ENCODE measurements at regions not wholly inside any gene's neighbourhood (a gene's known extent, or its start where the extent isn't known, plus 50 kb on each side); places are given as distances from the start of the nearest gene placed in this dataset.
"Not testable (repeated sequence)": the region's sequence is repeated elsewhere in the genome, so short reads cannot be mapped to it uniquely, and the experiment has no call there.

DNA sequence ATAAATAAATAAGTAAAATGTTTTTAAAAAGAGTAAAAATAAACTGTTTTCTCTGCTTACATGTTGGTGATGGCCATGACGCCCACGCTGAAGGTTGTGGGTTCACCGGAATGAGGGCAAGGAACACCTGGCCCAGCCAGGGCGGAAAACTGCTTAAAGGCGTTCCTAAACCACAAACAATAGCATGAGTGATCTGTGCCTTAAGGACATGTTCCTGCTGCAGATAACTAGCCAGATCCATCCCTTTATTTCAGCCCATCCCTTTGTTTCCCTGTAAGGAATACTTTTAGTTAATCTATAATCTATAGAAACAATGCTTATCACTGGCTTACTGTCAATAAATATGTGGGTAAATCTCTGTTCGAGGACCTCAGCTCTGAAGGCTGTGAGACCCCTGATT lies 63.3 kb upstream of the CEP78 start:
- DNase-seq: not testable (repeated sequence)

GRCh38 chr9:78171651-78172050 lies 64.2 kb upstream of the CEP78 start:
- no peak for DNase-seq

DNA sequence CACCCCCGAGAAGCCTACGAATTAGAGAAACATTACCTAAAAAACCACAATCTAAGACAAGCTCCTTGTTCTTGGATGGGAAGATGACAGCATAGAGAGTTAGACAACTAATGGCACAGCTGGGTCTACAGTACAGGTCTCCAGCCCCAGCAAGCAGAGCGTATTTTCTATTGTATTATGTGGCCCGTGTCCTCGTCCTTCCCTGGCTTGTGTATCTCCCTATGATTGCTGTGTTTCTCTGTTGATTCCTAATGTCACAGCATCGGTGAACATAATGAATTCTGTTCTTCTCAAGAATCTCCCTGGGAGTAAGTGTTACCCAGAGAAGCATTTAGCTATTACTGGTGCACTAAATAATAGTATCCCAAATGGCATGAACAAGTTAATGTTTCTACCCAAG lies 66.8 kb upstream of the CEP78 start:
- no peak for DNase-seq

DNA sequence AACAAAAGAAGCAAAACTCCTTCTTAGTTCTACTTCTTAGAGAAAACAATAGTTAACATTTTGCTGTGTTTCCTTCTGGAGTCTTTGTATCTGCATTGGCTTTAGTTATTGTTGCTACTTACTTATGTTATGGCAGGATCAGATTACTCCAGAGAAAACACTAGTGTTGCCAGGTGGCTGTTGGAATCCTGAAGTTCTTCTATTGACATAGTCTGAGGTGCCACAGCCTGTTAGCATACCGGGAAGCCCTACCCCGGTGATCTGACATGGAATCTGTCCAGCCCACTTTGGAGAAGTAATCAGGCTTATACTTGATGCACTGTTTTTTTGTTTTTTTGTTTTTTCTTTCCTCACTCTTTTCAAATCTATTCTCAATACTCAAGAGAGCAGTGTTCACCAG lies 68.5 kb upstream of the CEP78 start:
- no peak for DNase-seq

DNA sequence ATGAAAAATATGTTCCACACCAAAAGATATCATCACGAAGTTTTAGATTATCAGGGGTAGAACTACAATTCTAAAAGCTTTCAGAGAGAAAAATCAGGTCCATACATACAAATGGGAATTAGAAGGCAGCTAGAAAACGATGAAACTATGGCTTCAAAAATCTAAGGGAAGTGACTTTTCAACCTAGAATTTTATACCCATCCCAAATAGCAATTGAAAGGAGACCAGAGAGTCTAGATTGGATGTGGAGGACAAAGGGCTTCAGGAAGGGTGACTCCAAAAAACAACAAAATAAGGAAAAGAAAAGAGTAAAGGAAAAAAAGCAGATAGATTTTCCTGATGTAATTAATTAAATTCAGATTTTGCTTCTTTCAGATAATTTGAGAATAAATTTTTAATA lies 72.0 kb upstream of the CEP78 start:
- DNase-seq: no peak

- no peak for DNase-seq
These were observed 77.6 kb upstream of the CEP78 start for GRCh38 chr9:78158286-78158685.

GRCh38 chr9:78150983-78151356 lies 84.9 kb upstream of the CEP78 start:
- DNase-seq: no peak

DNA sequence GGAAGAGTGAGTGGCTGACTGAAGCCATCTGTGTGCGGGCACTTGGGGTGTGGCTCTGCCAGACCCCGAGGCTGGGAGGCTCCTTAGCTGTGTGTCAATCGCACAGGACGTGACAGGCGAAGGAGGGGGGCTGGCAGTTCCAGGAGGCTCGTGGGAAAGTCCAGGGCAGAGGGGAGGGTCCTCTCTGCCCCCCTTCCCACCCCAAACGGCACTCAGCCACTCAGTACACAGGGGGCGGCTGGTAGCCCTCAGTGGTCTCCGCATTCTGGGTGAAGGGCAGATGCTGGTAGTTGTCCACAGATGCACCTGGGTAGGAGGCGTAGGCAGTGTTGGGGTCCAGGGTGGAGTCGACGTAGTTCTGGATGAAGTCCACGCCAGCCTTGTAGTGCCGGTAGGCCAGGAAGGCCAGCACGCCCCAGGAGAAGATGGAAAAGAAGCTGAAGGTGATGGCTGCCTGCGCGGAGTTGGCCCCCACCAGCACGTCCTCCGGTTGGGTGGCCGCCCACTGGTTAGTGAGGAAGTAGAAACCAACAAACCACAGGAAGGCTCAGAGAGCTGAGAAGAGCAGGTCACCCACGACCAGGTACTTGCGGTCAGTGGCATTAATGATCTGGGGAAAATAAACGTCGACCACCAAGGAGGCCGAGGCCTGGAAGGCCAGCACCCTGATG lies 85.4 kb upstream of the CEP78 start:
- no peak for DNase-seq

DNA sequence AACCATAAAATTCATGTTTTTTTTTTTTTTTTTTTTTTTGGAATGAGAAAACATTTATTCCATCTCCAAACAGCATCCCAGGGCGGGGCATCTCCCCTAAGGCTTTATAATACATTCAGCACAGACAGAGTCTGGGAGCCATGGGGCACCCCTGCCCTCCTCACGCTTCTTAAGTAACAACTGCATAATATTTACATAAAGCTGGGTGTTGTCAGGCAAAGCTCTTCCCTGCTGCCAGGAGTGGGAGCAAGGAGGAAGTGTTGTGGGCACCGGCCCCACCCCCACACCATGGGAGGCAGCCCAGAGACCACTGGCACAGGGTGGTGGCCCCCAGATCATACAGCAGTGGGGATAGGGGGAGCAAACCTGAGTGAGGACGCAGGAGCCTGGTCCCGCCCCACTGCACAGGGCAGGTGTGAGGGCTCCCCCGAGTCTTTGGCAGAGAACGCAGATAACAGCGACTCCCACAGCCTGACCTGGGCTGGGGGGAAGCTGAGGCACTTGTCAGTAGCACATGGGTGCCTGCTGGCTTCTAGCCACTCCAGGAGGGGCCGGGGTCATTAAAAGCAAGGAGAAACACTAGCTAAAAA lies 86.1 kb upstream of the CEP78 start:
- DNase-seq: no peak

GRCh38 chr9:78146241-78146640 lies 89.6 kb upstream of the CEP78 start:
- no peak for DNase-seq

DNA sequence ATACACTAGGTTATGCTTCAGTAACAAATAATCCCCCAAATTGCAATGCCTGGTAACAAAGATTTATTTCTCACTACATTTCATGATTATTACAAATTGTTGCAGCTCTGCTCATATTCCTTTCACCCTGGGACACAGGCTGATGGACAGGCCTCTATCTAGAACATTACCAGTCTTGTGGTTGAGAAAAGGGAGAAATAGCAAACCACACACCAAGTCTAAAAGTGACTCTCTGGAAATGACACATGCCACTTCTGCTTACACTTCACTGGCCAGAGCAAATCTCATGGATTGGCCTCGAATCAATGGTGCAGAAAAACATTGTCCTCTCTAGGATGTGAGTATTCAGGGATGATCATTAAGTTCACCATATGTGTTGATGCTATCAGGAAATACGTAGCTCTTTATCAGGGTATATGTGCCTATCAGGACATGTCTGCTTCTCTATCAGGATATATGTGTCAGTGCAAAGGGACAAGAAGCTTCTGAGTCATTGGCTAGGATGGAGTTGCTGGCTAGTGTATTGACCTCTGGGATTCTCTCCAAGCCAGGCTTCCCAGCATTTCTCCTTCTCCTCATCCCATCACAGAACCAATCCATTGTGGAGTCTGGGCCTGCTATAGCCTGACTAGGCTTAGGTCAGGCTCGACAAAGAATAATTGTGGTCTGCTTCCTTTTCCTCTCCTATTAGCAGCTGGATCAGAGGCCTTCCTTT lies 91.1 kb upstream of the CEP78 start:
- peak in 5 of 56 donors; percentile 6 to 32 (median 22) for DNase-seq

GRCh38 chr9:78144008-78144381 lies 91.9 kb upstream of the CEP78 start:
- no peak for DNase-seq

- no peak for DNase-seq
These were observed 92.4 kb upstream of the CEP78 start for GRCh38 chr9:78143281-78144007.

GRCh38 chr9:78142264-78142663 lies 93.6 kb upstream of the CEP78 start:
- DNase-seq: not testable (repeated sequence)

DNA sequence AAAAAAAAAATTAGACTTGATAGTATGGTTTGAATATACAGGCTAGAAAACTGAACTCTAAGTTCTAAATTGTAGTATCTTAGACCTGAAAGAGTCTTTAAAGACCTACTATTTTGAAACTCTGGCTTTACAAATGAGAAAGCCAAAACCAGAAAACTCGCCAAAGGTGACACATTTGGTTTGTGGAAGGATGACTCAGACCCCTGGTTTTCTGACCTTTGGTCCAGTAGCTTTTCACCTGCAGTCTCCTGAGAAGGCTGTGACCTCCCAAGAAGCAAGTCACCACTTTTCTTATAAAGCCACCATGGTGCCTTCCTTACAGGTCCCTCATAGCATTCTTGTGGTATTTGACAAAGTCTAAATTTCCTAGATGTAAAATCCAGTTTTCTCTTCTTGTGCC lies 102.1 kb upstream of the CEP78 start:
- DNase-seq: no peak

GRCh38 chr9:78132701-78133058 lies 101.1 kb upstream of the GNAQ start:
- no peak for DNase-seq

GRCh38 chr9:78131969-78132700 lies 100.5 kb upstream of the GNAQ start:
- DNase-seq: peak in 5 of 56 donors; percentile 4 to 22 (median 9)

DNA sequence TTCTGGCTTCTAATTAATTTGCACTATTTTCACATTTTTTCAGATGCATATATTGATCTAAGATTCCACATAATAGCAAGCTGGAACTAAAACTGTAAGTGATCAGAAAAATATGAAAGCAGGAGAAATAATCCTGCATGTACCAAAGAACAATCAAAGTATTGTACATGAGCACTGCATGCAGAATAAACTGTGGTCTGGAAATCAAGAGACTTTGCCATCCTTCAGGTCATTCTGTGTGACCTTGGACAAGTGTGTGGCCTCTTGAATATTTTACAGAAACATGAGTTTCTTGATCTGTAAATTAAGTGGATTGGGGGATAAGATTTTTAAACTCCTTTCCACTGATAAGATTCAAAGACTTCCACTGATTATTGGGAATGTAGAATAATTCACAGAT lies 99.2 kb upstream of the GNAQ start:
- DNase-seq: no peak

- DNase-seq: peak in 54 of 56 donors; percentile 8 to 94 (median 72)
These were observed 98.4 kb upstream of the GNAQ start for GRCh38 chr9:78130004-78130403.

DNA sequence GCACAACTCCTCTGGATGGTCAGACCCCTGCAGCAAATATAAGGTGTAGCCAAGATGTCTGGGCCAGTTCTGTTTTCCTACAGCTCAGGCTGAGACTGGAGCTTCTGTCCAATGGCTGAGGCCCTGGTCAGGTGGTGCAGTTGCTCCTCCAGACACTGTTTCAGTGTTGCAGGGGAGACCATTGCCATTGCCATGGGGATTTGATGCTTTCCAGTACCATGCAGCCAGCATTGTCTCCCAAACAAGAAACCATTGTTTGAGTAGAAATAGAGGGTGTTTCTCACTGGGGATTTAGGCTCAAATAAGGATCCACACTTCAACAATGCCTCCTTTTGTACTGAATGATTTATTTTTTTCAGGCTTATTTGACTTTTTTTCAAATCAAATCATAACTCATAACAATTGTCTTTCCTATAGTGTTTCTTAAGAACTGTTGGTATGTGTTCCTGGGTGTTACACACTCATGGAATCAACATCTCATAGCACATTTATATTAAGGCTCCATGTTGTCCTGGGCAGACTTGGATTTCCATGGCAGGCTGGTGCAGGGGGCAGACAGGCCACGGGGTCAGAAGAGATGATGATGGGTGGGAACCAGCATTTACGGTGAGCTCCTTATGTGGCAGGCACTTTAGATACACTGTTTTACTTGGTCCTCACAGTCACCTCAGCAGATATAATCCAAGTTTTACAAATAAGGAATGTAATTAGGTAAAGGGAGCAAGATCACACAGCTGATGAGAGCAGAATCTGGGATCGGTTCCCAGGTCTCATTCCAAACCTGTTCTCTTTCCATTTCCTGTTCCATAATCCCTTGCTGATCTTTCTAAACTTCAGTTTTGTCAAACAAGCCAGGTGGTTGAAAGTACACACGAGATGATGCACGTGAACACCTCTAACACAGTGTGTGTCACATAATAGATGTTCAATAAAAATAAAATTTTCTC lies 95.9 kb upstream of the GNAQ start:
- DNase-seq: peak in 54 of 56 donors; percentile 21 to 97 (median 78)
